Mesendoderm (in vitro differentiated cells): ENCODE measurements at regions not wholly inside any gene's neighbourhood (a gene's known extent, or its start where the extent isn't known, plus 50 kb on each side); places are given as distances from the start of the nearest gene placed in this dataset.

ENCODE experiments used
- DNase-seq: peaks from one replicate; pipeline ENCODE4 v3.0.0; 2013
- H2AK5ac ChIP-seq: 2 replicates; pipeline ENCODE4 v1.6.1; 2013; ENCODE audit warnings: low read length, inconsistent platforms
- H2BK120ac ChIP-seq: 2 replicates; pipeline ENCODE4 v1.6.1; 2013; ENCODE audit warnings: low read depth, mild to moderate bottlenecking, low read length, moderate library complexity, mixed read lengths
- H2BK15ac ChIP-seq: replicated peaks from 2 replicates; pipeline ENCODE4 v1.6.1; 2013; ENCODE audit warnings: low read depth, mild to moderate bottlenecking, moderate library complexity
- H2BK5ac ChIP-seq: 2 replicates; pipeline ENCODE4 v1.6.1; 2013; ENCODE audit warnings: low read length, inconsistent platforms
- H3K18ac ChIP-seq: 2 replicates; pipeline ENCODE4 v1.6.1; 2013; ENCODE audit warnings: mild to moderate bottlenecking, low read length, mixed read lengths
- H3K23ac ChIP-seq: one replicate; pipeline ENCODE4 v1.6.1; 2013; ENCODE audit warnings: low read length
- H3K27ac ChIP-seq: 2 replicates; pipeline ENCODE4 v1.5.1; 2013; ENCODE audit warnings: low read depth, mild to moderate bottlenecking, inconsistent platforms, low read length, moderate library complexity
- H3K27me3 ChIP-seq: 2 replicates; pipeline ENCODE4 v1.6.1; 2013; ENCODE audit warnings: low read length, control low read depth, mild to moderate bottlenecking, inconsistent platforms; ENCODE audit not compliant: insufficient read depth, poor library complexity
- H3K36me3 ChIP-seq: 2 replicates; pipeline ENCODE4 v1.6.1; 2013; ENCODE audit warnings: low read length, inconsistent platforms; ENCODE audit not compliant: control insufficient read depth, insufficient read depth
- H3K4ac ChIP-seq: one replicate; pipeline ENCODE4 v1.6.1; 2013; ENCODE audit warnings: low read depth, mild to moderate bottlenecking, low read length, moderate library complexity
- H3K4me1 ChIP-seq: 2 replicates; pipeline ENCODE4 v1.6.1; 2013; ENCODE audit warnings: low read depth, low read length, inconsistent platforms; ENCODE audit not compliant: control insufficient read depth
- H3K4me2 ChIP-seq: 2 replicates; pipeline ENCODE4 v1.6.1; 2013; ENCODE audit warnings: low read length
- H3K4me3 ChIP-seq: 2 replicates; pipeline ENCODE4 v1.5.1; 2013; ENCODE audit warnings: mild to moderate bottlenecking, low read length
- H3K56ac ChIP-seq: one replicate; pipeline ENCODE4 v1.6.1; 2013; ENCODE audit warnings: low read length
- H3K79me1 ChIP-seq: 2 replicates; pipeline ENCODE4 v1.6.1; 2013; ENCODE audit warnings: low read length, inconsistent platforms
- H3K79me2 ChIP-seq: 2 replicates; pipeline ENCODE4 v1.6.1; 2013; ENCODE audit warnings: mild to moderate bottlenecking, low read length; ENCODE audit not compliant: control insufficient read depth, insufficient read depth
- H3K9ac ChIP-seq: 2 replicates; pipeline ENCODE4 v1.6.1; 2013; ENCODE audit warnings: low read length, inconsistent platforms
- H4K5ac ChIP-seq: one replicate; pipeline ENCODE4 v1.6.1; 2013; ENCODE audit warnings: low read length
- H4K8ac ChIP-seq: one replicate; pipeline ENCODE4 v1.6.1; 2013; ENCODE audit warnings: low read depth, mild to moderate bottlenecking, control low read depth, low read length, moderate library complexity
- WGBS: extraction: QIAGEN DNeasy Blood & Tissue Kit; methylation state at CpG from one replicate; pipeline ENCODE4 v1.1.7; 2013; ENCODE audit warnings: low lambda C conversion rate, missing lambda C conversion rate; ENCODE audit not compliant: insufficient coverage; ENCODE audit errors: extremely low coverage; 5-methylcytosine and 5-hydroxymethylcytosine counted together

- Histone ChIP-seq H3K4ac (no peak overlapping the region), H2BK15ac (no peak overlapping the region), H3K79me1 (no peaks in the 10 kb centered on the region), H3K4me2 (no peak overlapping the region), H2BK120ac (no peak overlapping the region), H4K8ac (no peak overlapping the region), H3K27me3 (no peaks in the 10 kb centered on the region), H4K5ac (no peak overlapping the region), H3K9ac (no peak overlapping the region), H3K18ac (no peak overlapping the region), H3K56ac (no peak overlapping the region), H3K23ac (no peak overlapping the region), H3K79me2 (no peaks in the 10 kb centered on the region), H3K4me3 (no peak overlapping the region), H2BK5ac (no peak overlapping the region), H3K27ac (no peak overlapping the region), H3K4me1 (no peaks in the 10 kb centered on the region), H2AK5ac (no peak overlapping the region), H3K36me3 (no peaks in the 10 kb centered on the region)
- no CpG with 5 or more reads among the region's 8 CpGs for WGBS
- DNase-seq = no peak
These were observed 50.7 kb upstream of the FOXB1 start for GRCh38 chr15:59953392-59953883.

GRCh38 chr15:59952960-59953359 is 51.2 kb upstream of the FOXB1 start:
- Histone ChIP-seq H3K9ac (no peak overlapping the region), H3K4ac (no peak overlapping the region), H2AK5ac (no peak overlapping the region), H2BK120ac (no peak overlapping the region), H3K18ac (no peak overlapping the region), H3K27me3 (no peaks in the 10 kb centered on the region), H3K4me3 (no peak overlapping the region), H3K36me3 (no peaks in the 10 kb centered on the region), H3K56ac (no peak overlapping the region), H3K4me1 (no peaks in the 10 kb centered on the region), H3K79me2 (no peaks in the 10 kb centered on the region), H4K8ac (no peak overlapping the region), H3K4me2 (no peak overlapping the region), H2BK5ac (no peak overlapping the region), H3K23ac (no peak overlapping the region), H3K79me1 (no peaks in the 10 kb centered on the region), H2BK15ac (no peak overlapping the region), H4K5ac (no peak overlapping the region), H3K27ac (no peak overlapping the region)
- no peak for DNase-seq

- no CpG with 5 or more reads among the region's 4 CpGs for WGBS
- Histone ChIP-seq H3K9ac (no peak overlapping the region), H3K4me1 (no peaks in the 10 kb centered on the region), H3K4me3 (no peak overlapping the region), H3K27ac (no peak overlapping the region), H3K79me1 (no peaks in the 10 kb centered on the region), H3K36me3 (no peaks in the 10 kb centered on the region), H3K27me3 (no peaks in the 10 kb centered on the region), H3K56ac (no peak overlapping the region), H2BK15ac (no peak overlapping the region), H2BK5ac (no peak overlapping the region), H3K79me2 (no peaks in the 10 kb centered on the region), H3K4ac (no peak overlapping the region), H4K5ac (no peak overlapping the region), H3K23ac (no peak overlapping the region), H3K4me2 (no peak overlapping the region), H2AK5ac (no peak overlapping the region), H4K8ac (no peak overlapping the region), H2BK120ac (no peak overlapping the region), H3K18ac (no peak overlapping the region)
- DNase-seq = no peak
These were observed 53.3 kb upstream of the FOXB1 start for GRCh38 chr15:59950603-59951388.

GRCh38 chr15:59948924-59949613 is 55.0 kb upstream of the FOXB1 start:
- no peak overlapping the region for H4K8ac ChIP-seq
- H3K27me3 ChIP-seq = no peaks in the 10 kb centered on the region
- H2BK120ac ChIP-seq = no peak overlapping the region
- no peaks in the 10 kb centered on the region for H3K4me1 ChIP-seq
- no peak overlapping the region for H2BK5ac ChIP-seq
- no peak overlapping the region for H2AK5ac ChIP-seq
- H3K9ac ChIP-seq = no peak overlapping the region
- no peak overlapping the region for H3K23ac ChIP-seq
- no peak overlapping the region for H3K27ac ChIP-seq
- H4K5ac ChIP-seq = no peak overlapping the region
- no peak overlapping the region for H3K4me2 ChIP-seq
- WGBS = no CpG with 5 or more reads among the region's 8 CpGs
- H3K79me2 ChIP-seq = no peaks in the 10 kb centered on the region
- no peak overlapping the region for H3K4ac ChIP-seq
- H3K4me3 ChIP-seq = no peak overlapping the region
- no peaks in the 10 kb centered on the region for H3K79me1 ChIP-seq
- H3K18ac ChIP-seq = no peak overlapping the region
- H3K56ac ChIP-seq = no peak overlapping the region
- DNase-seq = no peak
- H2BK15ac ChIP-seq = no peak overlapping the region
- no peaks in the 10 kb centered on the region for H3K36me3 ChIP-seq

GRCh38 chr15:59946084-59946483 is 58.0 kb upstream of the FOXB1 start:
- H2AK5ac ChIP-seq = no peak overlapping the region
- H3K4ac ChIP-seq = no peak overlapping the region
- H2BK120ac ChIP-seq = no peak overlapping the region
- H2BK5ac ChIP-seq = no peak overlapping the region
- no peak overlapping the region for H3K9ac ChIP-seq
- H3K27me3 ChIP-seq = no peaks in the 10 kb centered on the region
- WGBS = no CpG with 5 or more reads among the region's 3 CpGs
- no peaks in the 10 kb centered on the region for H3K36me3 ChIP-seq
- no peak overlapping the region for H3K18ac ChIP-seq
- no peak overlapping the region for H3K23ac ChIP-seq
- H3K56ac ChIP-seq = no peak overlapping the region
- H3K4me3 ChIP-seq = no peak overlapping the region
- no peak overlapping the region for H4K5ac ChIP-seq
- no peak for DNase-seq
- no peaks in the 10 kb centered on the region for H3K79me2 ChIP-seq
- no peak overlapping the region for H3K4me2 ChIP-seq
- no peak overlapping the region for H2BK15ac ChIP-seq
- H3K79me1 ChIP-seq = no peaks in the 10 kb centered on the region
- H3K4me1 ChIP-seq = no peaks in the 10 kb centered on the region
- H4K8ac ChIP-seq = no peak overlapping the region
- no peak overlapping the region for H3K27ac ChIP-seq
